ENCODE measurements at regions not wholly inside any gene's neighbourhood (a gene's known extent, or its start where the extent isn't known, plus 50 kb on each side); places are given as distances from the start of the nearest gene placed in this dataset.

DNA sequence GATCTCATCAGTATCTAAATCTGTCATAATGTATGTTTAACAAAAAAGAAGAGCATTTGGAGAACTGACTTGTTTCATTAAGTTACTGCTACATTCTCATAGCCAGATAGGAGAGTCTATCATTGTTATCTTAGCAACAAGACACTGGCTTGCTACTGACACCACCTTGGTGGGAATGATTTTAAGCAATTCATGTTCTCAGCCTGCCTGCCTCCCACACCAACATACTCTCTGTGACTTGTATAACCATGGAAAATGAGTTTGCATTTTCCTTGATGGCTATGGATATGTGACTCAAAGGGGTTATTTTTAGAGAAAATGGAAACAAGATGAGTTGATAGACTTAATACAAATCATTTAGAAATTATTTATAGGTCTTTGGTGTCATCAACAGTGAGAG lies 1308.9 kb downstream of the OLFM4 start:
- Histone ChIP-seq H3K4me3 (ENCODE audit: low read depth in 1 of 3, low read length in 3 of 3) (no peak overlapping the region), H3K4me1 (ENCODE audit: control insufficient read depth in 3 of 3, insufficient read depth in 2 of 3, low read depth in 1 of 3, low read length in 2 of 3) (no peaks in the 10 kb centered on the region), H3K36me3 (ENCODE audit: control insufficient read depth in 3 of 3, insufficient read depth in 2 of 3, low read depth in 1 of 3, low read length in 3 of 3) (no peaks in the 10 kb centered on the region), H3K27me3 (ENCODE audit: control insufficient read depth in 3 of 3, insufficient read depth in 3 of 3, low read length in 3 of 3) (no peaks in the 10 kb centered on the region), H3K9me3 (ENCODE audit: control insufficient read depth in 2 of 2, insufficient read depth in 1 of 2, low read depth in 1 of 2, low read length in 1 of 2) (no peaks in the 10 kb centered on the region), H3K27ac (ENCODE audit: low read depth in 1 of 3, low read length in 2 of 3) (no peak overlapping the region)
- FAIRE-seq (no peak), DNase-seq (no peak)

DNA sequence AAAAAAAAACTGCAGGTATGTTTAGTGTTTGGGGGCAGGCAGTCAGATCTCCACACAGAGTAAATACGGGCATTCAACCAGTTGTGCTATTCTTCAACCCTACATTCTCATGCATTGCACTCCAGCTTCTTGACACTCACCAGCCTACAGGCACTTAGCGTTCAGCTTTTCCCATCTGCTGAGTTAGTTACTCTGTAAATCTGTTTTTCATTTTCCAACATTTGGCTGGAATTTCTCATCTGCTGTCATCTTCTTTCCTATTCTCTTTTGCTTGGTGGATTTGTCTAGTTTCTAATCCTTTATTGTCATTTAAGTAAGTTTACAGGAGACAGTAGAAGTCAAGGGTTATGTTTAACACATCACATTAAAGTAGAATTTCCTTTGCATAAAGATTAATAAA lies 1318.9 kb downstream of the OLFM4 start:
- Histone ChIP-seq H3K9me3 (ENCODE audit: control insufficient read depth in 2 of 2, insufficient read depth in 1 of 2, low read depth in 1 of 2, low read length in 1 of 2) (no peaks in the 10 kb centered on the region), H3K27ac (ENCODE audit: low read depth in 1 of 3, low read length in 2 of 3) (no peak overlapping the region), H3K4me3 (ENCODE audit: low read depth in 1 of 3, low read length in 3 of 3) (no peak overlapping the region), H3K4me1 (ENCODE audit: control insufficient read depth in 3 of 3, insufficient read depth in 2 of 3, low read depth in 1 of 3, low read length in 2 of 3) (no peaks in the 10 kb centered on the region), H3K36me3 (ENCODE audit: control insufficient read depth in 3 of 3, insufficient read depth in 2 of 3, low read depth in 1 of 3, low read length in 3 of 3) (no peaks in the 10 kb centered on the region), H3K27me3 (ENCODE audit: control insufficient read depth in 3 of 3, insufficient read depth in 3 of 3, low read length in 3 of 3) (no peaks in the 10 kb centered on the region)
- FAIRE-seq (no peak), DNase-seq (no peak)
- WGBS, 3 donors, result 67 to 74% (median 71%) methylated on average over 2 of the region's 2 CpGs

DNA sequence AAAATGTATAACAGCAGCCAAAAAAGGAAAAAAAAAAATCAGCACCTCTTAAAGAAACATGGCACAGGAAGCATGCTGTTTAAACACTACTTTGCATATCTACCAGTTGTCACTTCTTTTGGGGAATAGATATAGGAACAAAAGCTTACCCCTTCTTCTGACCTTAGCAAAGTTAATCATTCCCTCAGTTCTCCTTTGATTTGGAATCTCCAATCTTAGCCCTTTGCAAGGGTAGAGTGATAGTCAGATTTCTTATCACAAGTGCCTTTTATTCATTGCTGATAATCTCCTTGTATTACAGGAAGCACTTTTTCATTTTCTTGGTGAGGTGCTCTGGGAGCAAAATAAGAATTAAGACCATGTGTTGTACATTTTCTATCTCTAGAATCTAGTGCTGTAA lies 1327.6 kb downstream of the OLFM4 start:
- peak; percentile 15 to 19 for DNase-seq
- no peak for FAIRE-seq
- no peaks in the 10 kb centered on the region for H3K9me3 ChIP-seq (ENCODE audit: control insufficient read depth in 2 of 2, insufficient read depth in 1 of 2, low read depth in 1 of 2, low read length in 1 of 2)
- H3K27me3 ChIP-seq (ENCODE audit: control insufficient read depth in 3 of 3, insufficient read depth in 3 of 3, low read length in 3 of 3), result no peaks in the 10 kb centered on the region
- H3K36me3 ChIP-seq (ENCODE audit: control insufficient read depth in 3 of 3, insufficient read depth in 2 of 3, low read depth in 1 of 3, low read length in 3 of 3), result no peaks in the 10 kb centered on the region
- H3K4me3 ChIP-seq (ENCODE audit: low read depth in 1 of 3, low read length in 3 of 3), result no peak overlapping the region
- H3K4me1 ChIP-seq (ENCODE audit: control insufficient read depth in 3 of 3, insufficient read depth in 2 of 3, low read depth in 1 of 3, low read length in 2 of 3), result no peaks in the 10 kb centered on the region
- no peak overlapping the region for H3K27ac ChIP-seq (ENCODE audit: low read depth in 1 of 3, low read length in 2 of 3)

DNA sequence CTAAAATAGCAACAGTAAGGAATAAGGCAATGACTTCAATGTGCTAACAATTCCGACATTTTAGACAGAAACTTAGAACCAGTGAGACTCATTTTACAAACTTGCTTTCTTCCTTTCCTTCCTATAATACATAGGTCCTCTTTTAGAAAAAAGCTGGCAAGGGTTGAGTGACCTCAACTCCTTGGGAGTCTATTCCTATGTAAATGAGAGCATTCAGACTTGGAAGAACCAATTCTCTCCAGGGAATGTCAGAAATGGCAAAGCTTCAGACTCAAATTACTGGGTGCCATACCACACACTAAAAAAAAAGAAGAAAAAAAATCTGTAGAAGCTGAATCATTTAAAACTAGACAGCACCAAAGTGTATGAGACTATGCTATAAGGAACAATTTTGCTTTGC lies 1328.2 kb downstream of the OLFM4 start:
- DNase-seq (no peak), FAIRE-seq (no peak)
- H3K27ac ChIP-seq (ENCODE audit: low read depth in 1 of 3, low read length in 2 of 3), result no peak overlapping the region
- H3K4me3 ChIP-seq (ENCODE audit: low read depth in 1 of 3, low read length in 3 of 3), result no peak overlapping the region
- H3K9me3 ChIP-seq (ENCODE audit: control insufficient read depth in 2 of 2, insufficient read depth in 1 of 2, low read depth in 1 of 2, low read length in 1 of 2), result no peaks in the 10 kb centered on the region
- no peaks in the 10 kb centered on the region for H3K27me3 ChIP-seq (ENCODE audit: control insufficient read depth in 3 of 3, insufficient read depth in 3 of 3, low read length in 3 of 3)
- WGBS, 3 donors, result 55 to 56% (median 55%) methylated on average over 1 of the region's 1 CpG
- H3K36me3 ChIP-seq (ENCODE audit: control insufficient read depth in 3 of 3, insufficient read depth in 2 of 3, low read depth in 1 of 3, low read length in 3 of 3), result no peaks in the 10 kb centered on the region
- H3K4me1 ChIP-seq (ENCODE audit: control insufficient read depth in 3 of 3, insufficient read depth in 2 of 3, low read depth in 1 of 3, low read length in 2 of 3), result no peaks in the 10 kb centered on the region

DNA sequence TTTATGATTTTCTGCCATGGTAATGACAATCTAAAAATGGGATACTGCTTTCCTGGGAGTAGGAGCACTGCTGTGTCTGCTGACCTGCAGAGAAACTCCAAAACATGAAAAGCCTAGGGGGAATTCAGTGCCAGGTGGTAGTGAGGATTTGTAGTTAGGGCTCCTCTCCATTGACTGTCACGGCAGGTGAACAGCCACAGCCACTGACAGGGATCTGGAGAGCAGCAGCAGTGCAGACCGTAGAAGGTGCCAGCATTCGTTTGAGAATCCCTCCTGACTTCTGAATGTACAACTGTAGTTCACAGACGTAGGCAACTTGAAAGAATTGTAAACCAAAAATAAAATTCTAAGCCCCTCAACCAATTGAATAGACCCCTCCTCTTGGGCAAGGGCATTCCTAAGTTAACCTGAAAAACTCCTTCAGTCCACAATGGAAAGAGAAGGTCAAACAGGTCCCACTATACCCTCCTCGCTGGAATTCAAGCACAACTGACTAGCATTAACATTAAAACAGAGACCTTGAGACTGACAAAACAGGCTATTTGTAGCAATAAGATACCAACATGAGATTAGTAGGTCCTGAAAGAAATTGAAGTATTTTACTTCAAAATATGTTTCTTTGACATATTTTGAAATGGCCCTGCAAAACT lies 1328.8 kb downstream of the OLFM4 start:
- no peak for FAIRE-seq
- WGBS, 3 donors, result 75 to 84% (median 83%) methylated on average over 5 of the region's 5 CpGs
- no peaks in the 10 kb centered on the region for H3K27me3 ChIP-seq (ENCODE audit: control insufficient read depth in 3 of 3, insufficient read depth in 3 of 3, low read length in 3 of 3)

DNA sequence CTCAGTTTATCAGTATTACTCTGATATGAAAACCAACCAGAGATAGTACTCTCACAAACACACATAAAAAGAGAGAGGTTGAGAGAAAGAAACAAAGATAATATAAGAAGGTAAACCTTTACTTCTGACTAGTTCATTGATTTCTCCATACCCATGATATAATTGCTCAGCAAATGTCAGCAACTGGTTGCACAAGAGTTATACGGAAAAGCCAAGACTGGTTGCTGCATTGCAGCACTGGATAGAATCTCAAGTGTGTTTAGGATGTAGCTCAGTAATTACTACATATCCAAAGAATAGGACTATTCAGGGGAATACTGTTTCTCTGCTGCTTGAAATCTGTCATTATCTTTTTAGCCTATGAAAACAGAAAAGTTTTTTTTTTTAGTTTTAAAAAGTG lies 1332.8 kb downstream of the OLFM4 start:
- no peak overlapping the region for H3K27ac ChIP-seq (ENCODE audit: low read depth in 1 of 3, low read length in 2 of 3)
- no peaks in the 10 kb centered on the region for H3K36me3 ChIP-seq (ENCODE audit: control insufficient read depth in 3 of 3, insufficient read depth in 2 of 3, low read depth in 1 of 3, low read length in 3 of 3)
- H3K27me3 ChIP-seq (ENCODE audit: control insufficient read depth in 3 of 3, insufficient read depth in 3 of 3, low read length in 3 of 3), result no peaks in the 10 kb centered on the region
- H3K9me3 ChIP-seq (ENCODE audit: control insufficient read depth in 2 of 2, insufficient read depth in 1 of 2, low read depth in 1 of 2, low read length in 1 of 2), result no peaks in the 10 kb centered on the region
- no peak overlapping the region for H3K4me3 ChIP-seq (ENCODE audit: low read depth in 1 of 3, low read length in 3 of 3)
- DNase-seq (no peak), FAIRE-seq (no peak)
- 81 to 89% (median 85%) methylated on average over 1 of the region's 1 CpG for WGBS, 3 donors
- no peaks in the 10 kb centered on the region for H3K4me1 ChIP-seq (ENCODE audit: control insufficient read depth in 3 of 3, insufficient read depth in 2 of 3, low read depth in 1 of 3, low read length in 2 of 3)

More for the DNA sequence above, 1328.8 kb downstream of the OLFM4 start:
- no peaks in the 10 kb centered on the region for H3K9me3 ChIP-seq (ENCODE audit: control insufficient read depth in 2 of 2, insufficient read depth in 1 of 2, low read depth in 1 of 2, low read length in 1 of 2)
- DNase-seq, result no peak
- H3K27ac ChIP-seq (ENCODE audit: low read depth in 1 of 3, low read length in 2 of 3), result no peak overlapping the region
- H3K4me1 ChIP-seq (ENCODE audit: control insufficient read depth in 3 of 3, insufficient read depth in 2 of 3, low read depth in 1 of 3, low read length in 2 of 3), result no peaks in the 10 kb centered on the region
- H3K4me3 ChIP-seq (ENCODE audit: low read depth in 1 of 3, low read length in 3 of 3), result no peak overlapping the region
- no peaks in the 10 kb centered on the region for H3K36me3 ChIP-seq (ENCODE audit: control insufficient read depth in 3 of 3, insufficient read depth in 2 of 3, low read depth in 1 of 3, low read length in 3 of 3)

DNA sequence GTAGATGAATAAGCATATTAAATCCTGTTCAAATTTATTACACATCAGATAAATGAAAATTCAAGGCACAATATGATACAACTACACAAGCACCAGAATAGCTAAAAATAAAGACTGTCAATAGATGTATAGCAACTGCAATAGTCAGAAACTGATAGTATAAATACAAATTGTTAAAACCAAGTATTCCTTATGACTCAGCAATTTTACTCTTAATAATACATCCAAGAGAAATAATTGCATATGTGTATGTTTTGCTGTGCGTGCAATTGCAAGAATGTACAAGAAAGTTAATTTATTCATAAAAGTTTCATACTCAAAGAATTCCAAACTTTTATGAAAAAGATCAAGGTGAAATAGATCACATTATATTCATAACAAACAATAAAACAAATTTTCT lies 1338.1 kb downstream of the OLFM4 start:
- 46 to 94% (median 83%) methylated on average over 1 of the region's 1 CpG for WGBS, 3 donors
- no peak for DNase-seq
- H3K27ac ChIP-seq (ENCODE audit: low read depth in 1 of 3, low read length in 2 of 3), result no peak overlapping the region
- no peaks in the 10 kb centered on the region for H3K36me3 ChIP-seq (ENCODE audit: control insufficient read depth in 3 of 3, insufficient read depth in 2 of 3, low read depth in 1 of 3, low read length in 3 of 3)
- no peak for FAIRE-seq
- no peaks in the 10 kb centered on the region for H3K4me1 ChIP-seq (ENCODE audit: control insufficient read depth in 3 of 3, insufficient read depth in 2 of 3, low read depth in 1 of 3, low read length in 2 of 3)
- H3K9me3 ChIP-seq (ENCODE audit: control insufficient read depth in 2 of 2, insufficient read depth in 1 of 2, low read depth in 1 of 2, low read length in 1 of 2), result no peaks in the 10 kb centered on the region
- no peaks in the 10 kb centered on the region for H3K27me3 ChIP-seq (ENCODE audit: control insufficient read depth in 3 of 3, insufficient read depth in 3 of 3, low read length in 3 of 3)
- H3K4me3 ChIP-seq (ENCODE audit: low read depth in 1 of 3, low read length in 3 of 3), result no peak overlapping the region

DNA sequence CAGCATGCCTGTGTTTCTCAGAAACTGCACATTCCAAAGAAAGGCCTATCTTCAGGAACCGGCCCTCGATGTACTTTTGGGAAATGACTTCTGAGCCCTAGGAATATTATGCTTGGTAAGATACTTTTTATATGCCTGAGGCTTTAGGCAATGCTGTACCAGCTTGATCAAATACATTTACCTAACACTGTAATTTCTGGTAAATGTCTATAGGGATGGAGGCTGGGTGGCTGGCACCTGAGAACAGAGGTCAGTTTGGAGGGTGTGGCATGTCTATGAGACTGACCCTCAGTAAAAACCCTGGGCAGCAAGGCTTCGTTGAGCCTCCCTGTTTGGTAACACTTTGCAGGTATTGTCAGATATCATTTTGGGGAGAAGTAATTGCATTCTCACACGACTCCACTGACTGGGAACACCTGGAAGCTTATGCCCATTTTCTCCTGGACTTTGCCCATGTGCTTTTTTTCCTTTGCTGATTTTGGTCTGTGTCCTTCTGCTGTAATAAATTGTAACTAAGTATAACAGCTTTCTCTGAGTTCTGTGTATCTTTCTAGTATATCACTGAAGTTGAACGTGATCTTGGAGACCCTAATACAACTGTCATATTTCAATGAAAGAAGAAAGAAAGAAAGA lies 1339.1 kb downstream of the OLFM4 start:
- 21 to 61% (median 37%) methylated on average over 5 of the region's 5 CpGs for WGBS, 3 donors
- Histone ChIP-seq H3K36me3 (ENCODE audit: control insufficient read depth in 3 of 3, insufficient read depth in 2 of 3, low read depth in 1 of 3, low read length in 3 of 3) (no peaks in the 10 kb centered on the region), H3K27me3 (ENCODE audit: control insufficient read depth in 3 of 3, insufficient read depth in 3 of 3, low read length in 3 of 3) (no peaks in the 10 kb centered on the region), H3K4me1 (ENCODE audit: control insufficient read depth in 3 of 3, insufficient read depth in 2 of 3, low read depth in 1 of 3, low read length in 2 of 3) (no peaks in the 10 kb centered on the region), H3K9me3 (ENCODE audit: control insufficient read depth in 2 of 2, insufficient read depth in 1 of 2, low read depth in 1 of 2, low read length in 1 of 2) (no peaks in the 10 kb centered on the region), H3K4me3 (ENCODE audit: low read depth in 1 of 3, low read length in 3 of 3) (no peak overlapping the region), H3K27ac (ENCODE audit: low read depth in 1 of 3, low read length in 2 of 3) (no peak overlapping the region)
- no peak for FAIRE-seq
- DNase-seq, result peak; percentile 4 to 16

DNA sequence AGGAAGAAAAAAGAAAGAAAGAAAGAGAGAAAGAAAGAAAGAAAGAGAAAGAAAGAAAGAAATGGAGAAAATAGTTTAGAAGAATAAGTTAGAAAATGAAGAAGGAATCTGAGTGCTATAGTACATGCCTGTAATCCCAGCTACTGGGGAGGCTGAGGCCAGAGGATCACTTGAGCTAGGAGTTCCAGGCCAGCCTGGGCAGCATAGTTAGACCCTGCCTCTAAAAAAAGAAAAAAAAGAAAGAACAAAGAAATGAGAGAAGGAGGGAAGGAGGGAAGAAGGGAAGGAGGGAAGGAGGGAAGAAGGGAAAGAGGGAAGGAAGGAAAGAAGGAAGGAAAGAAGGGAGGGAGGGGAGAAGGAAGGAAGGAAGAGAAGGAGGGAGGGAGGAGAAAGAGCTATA lies 1339.8 kb downstream of the OLFM4 start:
- Histone ChIP-seq H3K36me3 (ENCODE audit: control insufficient read depth in 3 of 3, insufficient read depth in 2 of 3, low read depth in 1 of 3, low read length in 3 of 3) (no peaks in the 10 kb centered on the region), H3K4me3 (ENCODE audit: low read depth in 1 of 3, low read length in 3 of 3) (no peak overlapping the region), H3K27ac (ENCODE audit: low read depth in 1 of 3, low read length in 2 of 3) (no peak overlapping the region), H3K27me3 (ENCODE audit: control insufficient read depth in 3 of 3, insufficient read depth in 3 of 3, low read length in 3 of 3) (no peaks in the 10 kb centered on the region), H3K9me3 (ENCODE audit: control insufficient read depth in 2 of 2, insufficient read depth in 1 of 2, low read depth in 1 of 2, low read length in 1 of 2) (no peaks in the 10 kb centered on the region), H3K4me1 (ENCODE audit: control insufficient read depth in 3 of 3, insufficient read depth in 2 of 3, low read depth in 1 of 3, low read length in 2 of 3) (no peaks in the 10 kb centered on the region)
- FAIRE-seq (no peak), DNase-seq (no peak)
